Fibroblast of skin of right biceps (primary cell): ENCODE measurements at regions not wholly inside any gene's neighbourhood (a gene's known extent, or its start where the extent isn't known, plus 50 kb on each side); places are given as distances from the start of the nearest gene placed in this dataset.
"Not testable (repeated sequence)": the region's sequence is repeated elsewhere in the genome, so short reads cannot be mapped to it uniquely, and the experiment has no call there.

ENCODE experiments used
- DNase-seq: peaks from one replicate; pipeline ENCODE4 v3.0.0-alpha.2; 2013

DNA sequence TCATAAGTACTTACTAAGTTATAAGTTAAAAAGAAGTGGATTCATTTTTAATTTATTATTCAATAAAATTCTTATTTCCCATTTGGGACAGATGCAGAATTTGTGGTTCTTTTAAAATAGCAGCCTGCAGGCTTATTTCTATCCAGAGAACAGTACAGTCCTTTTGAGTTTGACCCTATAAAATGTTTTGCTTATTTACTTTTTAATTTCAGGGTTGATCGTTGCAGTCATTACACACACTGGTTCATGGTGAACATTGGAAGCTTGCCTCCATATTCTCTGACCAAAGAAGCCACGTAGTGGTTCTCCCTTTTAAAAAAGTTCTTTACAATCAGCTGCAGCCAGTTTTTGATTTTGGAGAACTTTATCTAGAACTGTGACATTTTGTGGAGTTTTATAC lies 122.9 kb upstream of the PDE7B start:
- no peak for DNase-seq

DNA sequence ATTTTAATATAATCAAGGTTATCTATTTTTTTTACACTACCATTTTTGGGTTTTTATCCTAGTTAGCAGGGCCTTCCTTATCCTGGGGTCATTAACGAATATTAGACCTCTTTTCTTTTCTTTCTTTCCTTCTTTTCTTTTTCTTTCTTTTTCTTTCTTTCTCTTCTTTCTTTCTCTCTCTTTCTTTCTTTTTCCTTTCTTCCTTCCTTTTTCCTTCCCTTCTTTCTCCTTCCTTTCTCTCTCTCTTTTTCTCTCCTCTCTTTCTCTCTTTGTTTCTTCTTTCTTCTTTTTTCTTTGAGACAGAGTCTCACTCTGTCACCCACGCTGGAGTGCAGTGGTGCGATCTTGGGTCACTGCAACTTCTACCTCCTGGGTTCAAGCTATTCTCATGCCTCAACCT lies 120.4 kb upstream of the PDE7B start:
- DNase-seq, result no peak

DNA sequence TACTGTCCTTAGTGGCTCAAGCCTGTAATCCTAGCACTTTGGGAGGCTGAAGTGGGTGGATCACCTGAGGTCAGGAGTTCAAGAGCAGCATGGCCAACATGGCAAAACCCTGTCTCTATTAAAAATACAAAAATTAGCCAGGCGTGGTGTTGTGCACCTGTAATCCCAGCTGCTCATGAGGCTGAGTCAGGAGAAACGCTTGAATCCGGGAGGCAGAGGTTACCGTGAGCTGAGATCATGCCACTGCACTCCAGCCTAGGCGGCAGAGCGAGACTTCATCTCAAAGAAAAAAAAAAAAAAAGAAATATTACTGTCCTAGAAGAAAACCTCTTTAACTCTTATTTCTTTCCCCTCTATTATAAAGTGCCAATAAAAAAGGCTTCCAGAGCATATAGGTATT lies 115.2 kb upstream of the PDE7B start:
- not testable (repeated sequence) for DNase-seq

DNA sequence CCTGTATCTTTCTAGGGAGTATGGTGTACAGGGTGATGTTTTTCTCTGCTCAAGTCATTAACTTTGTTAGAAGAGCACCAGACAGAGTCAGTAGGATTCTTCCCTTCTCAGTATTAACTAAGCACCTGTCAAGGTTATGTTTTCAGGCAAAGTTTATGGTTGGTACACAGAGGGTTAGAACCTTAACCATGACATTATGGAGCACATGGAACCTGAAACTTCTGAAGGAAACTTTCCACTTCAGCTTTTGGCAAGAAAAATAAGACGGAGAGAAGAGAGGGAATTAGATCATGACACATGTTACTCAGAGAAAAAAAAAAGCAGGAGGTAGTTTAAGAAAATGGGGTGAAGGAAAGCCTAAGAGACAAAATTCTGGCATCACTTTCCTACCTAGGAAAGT lies 112.9 kb upstream of the PDE7B start:
- no peak for DNase-seq

DNA sequence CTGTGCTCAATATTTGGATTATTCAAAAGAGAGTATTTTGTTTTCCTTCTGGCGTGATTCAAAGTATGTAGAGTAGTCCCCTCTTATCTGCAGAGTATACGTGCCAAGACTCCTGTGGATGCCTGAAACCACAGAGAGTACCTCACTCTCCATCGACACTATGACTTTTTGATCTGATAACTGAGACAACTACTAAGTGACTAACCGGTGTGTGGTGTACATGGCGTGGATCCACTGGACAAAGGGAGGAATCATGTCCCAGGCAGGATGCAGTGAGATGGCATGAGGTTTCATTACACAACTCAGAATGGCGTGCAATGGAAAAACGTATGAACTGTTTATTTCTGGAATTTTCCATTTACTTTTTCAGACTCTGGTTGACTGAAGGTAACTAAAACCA lies 112.2 kb upstream of the PDE7B start:
- peak; percentile 77 for DNase-seq

DNA sequence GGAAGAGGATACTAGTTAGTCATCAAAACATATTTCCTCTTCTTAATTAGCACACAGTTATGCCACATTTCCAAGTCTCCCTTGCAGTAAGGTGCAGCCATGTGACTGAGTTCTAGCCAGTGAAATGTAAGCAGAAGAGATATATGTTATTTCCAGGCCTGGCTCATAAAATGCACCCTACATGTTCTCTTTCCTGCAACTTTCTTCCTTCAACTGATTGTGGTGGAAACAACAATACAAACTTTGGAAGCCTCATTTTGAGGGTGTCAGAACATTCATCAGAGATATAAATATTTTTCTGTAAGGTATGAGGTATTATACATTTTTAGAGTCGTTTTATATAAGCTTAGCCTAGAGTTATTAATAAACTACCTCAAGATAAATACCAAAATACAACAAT lies 110.9 kb upstream of the PDE7B start:
- no peak for DNase-seq

DNA sequence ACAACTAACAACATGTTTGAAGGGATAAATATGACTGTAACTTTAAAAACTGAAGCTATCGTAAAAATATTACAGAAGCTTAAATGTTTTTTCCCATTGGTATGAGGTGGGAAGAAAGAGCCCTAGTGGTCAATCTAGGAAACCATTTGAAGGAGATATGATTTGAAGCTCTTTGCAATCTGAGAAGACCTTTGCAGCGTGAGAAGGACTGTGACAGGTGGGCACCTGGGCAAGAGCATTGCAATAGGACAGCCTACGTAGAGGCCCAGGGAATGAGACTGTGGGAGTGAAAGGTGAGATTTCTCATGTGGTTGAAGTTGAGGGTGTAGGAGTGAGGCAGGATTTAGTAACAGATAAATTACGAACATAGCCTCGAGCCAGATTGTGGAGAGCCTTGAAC lies 108.0 kb upstream of the PDE7B start:
- DNase-seq, result no peak

DNA sequence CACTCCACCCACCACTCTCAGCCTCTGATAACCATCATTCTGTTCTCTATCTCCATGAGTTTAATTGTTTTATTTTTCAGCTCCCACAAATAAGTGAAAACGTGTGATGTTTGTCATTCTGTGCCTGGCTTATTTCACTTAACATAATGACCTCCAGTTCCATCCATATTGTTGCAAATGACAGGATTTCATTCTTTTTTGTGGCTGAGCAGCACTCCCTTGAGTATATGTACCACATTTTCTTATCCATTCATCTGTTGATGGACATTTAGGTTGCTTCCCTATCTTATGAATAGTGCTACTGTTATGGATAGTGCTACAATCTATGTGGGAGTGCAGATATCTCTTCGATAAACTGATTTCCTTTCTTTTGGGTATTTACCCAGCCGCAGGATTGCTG lies 103.3 kb upstream of the PDE7B start:
- DNase-seq, result no peak

DNA sequence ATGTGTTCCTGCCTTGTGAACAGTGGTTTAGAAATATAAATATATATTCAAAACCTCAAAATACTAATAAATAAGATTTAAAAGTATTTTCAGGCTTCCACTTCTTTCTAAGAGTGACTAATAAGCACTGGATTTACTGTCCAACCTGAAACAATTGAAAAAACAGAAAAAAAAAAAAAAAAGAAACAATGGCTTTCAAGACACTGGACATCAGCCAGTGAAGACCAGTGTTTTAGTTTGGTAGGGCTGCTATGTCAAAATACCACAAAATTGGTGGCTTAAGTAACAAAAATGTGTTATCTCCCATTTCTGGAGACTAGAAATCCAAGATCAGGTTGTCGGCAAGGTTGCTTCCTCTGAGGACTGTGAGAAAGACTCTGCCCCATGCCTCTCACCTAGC lies 101.4 kb upstream of the PDE7B start:
- DNase-seq, result peak; percentile 4

DNA sequence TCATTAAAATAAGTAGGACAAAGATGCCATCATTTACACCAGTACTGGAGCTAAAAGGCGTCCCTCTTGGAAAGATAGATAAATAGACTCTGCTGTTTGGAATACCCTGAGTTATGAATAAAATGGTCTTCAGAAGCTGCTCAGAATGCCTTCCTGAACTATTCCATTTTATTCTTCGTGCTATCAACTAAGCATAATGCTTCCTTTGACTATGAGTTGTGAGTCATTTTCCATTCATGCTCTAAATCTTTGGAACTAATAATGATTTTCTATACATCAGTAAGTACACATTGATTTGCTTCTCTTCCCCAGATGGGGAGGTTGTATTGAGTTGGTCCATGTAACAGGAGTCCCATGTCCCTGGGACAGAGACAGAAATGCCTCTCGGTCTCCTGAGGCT lies 98.3 kb upstream of the PDE7B start:
- no peak for DNase-seq

DNA sequence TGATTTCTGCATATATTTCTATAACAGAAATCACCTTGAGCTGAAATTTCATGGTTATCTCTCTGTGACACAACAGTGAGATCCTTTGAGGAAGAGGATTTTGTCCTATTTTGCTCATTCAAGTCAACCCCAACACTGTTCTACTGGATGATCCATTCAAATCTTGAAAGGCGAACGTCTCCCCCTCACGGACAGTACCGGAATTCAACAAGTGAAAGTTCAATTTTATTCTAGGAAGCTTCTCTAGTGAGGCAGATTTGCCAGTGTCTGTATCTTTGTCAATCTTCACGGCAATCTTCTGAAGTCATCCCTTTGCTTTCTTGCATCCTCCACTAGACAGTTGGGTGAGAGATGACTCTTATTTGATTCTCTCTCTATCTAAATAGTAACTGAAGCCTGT lies 91.7 kb upstream of the PDE7B start:
- DNase-seq, result peak; percentile 25

DNA sequence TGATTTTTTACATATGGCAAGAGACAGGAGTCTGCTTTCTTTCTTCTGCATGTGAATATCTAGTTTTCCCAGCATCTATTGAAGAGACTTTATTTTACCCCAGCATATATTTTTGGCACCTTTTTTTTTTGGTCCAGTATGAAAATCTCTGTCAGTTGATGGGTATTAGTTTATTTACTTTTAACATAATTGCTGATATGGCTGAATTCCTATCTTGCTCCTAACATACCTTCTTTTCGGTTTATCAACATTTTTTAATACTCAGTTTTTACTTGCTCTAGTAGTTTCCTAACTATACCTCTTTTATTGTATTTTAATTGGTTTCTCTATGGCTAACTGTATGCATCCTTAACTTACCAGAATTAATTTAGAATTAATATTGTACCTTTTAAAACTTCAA lies 77.5 kb upstream of the PDE7B start:
- no peak for DNase-seq

DNA sequence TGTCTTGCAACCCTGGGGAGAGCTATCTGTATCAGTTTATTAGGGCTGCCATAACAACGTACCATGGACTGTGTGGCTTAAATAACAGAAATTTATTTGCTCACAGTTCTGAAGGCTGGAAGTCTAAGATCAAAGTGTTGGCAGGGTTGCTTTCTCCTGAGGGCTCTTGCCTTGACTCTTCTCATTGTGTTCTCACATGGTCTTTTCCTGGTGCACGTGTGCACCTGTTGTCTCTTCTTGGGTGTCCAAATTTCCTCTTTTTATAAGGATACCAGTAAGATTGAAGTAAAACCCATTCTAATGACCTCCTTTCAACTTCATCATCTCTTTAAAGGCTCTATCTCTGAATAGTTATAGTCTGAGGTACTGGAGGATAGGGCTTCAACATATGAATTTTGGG lies 72.3 kb upstream of the PDE7B start:
- no peak for DNase-seq

DNA sequence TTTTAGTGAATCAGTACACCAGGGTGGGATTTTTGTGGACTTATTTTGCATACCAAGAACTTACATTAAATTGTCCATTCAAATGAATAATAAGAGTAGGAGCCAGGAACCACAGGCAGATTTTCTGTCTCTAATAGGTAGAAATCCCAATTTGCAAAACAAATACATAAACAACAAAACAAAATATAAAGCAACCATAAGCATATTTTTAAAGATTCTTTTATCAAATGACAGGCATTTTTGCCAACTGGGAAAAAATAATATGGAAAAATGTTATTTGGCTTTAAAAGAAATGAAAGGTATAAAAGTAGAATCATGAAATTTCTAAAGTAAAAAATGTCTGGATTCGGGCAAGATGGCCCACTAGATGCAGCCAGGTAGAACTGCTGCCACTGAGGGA lies 71.2 kb upstream of the PDE7B start:
- no peak for DNase-seq

DNA sequence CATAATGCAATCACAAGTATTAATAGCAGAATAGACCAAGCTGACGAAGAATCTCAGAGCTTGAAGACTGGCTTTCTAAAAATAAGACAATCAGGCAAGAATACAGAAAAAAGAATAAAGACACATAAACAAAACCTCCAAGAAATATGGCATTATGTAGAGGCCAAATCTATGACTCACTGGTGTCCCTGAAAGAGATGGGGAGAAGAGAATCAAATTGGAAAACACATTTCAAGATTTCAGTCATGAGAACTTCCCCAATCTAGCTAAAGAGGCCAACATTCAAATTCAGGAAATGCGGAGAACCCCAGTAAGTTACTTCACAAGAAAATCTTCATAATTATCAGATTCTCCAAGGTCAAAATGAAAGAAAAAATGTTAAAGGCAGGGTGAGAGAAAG lies 69.0 kb upstream of the PDE7B start:
- DNase-seq, result peak; percentile 7

DNA sequence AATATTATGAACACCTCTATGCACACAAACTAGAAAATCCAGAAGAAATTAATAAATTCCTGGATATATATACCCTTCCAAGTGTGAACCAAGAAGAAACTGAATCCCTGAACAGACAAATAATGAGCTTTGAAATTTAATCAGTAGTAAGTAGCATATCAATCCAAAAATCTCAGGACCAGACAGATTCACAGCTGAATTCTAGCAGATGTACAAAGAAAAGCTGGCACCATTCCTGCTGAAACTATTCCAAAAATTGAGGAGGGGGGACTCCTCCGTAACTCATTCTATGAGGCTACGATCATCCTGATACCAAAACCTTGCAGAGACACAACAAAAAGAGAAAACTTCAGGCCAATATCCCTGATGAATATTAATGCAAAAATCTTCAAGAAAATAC lies 67.0 kb upstream of the PDE7B start:
- DNase-seq, result no peak

DNA sequence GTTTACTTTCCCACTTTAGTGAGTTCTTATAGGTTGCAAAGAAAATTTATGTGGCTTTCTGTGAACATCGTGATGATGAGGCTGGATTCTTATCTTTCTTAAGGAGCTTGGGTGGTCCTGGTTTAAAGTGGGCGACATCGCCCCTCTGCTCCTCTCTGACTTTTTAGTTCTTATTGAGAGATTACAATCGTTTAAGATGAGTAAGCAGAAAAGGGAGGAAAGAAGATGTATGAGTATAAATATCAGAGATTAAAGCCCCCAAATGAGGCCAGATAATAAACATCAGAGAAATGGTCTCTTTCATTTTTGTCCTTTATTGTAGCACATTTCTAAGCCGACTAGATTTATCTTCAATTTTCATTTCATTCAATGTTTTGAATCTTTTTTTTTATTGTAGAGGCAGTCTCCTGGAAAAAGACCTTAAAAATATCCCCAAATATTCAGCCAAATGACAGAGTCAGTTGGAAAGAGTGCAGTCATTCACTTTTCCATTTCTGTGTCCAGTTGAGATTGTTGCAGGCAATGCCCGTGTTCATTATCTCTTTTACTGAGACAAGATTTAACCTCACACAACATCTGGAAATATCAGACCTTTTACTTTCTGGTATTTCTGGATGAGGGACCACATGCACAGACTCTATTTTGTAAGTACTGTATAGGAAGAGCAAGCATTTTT lies 62.0 kb upstream of the PDE7B start:
- DNase-seq, result no peak

DNA sequence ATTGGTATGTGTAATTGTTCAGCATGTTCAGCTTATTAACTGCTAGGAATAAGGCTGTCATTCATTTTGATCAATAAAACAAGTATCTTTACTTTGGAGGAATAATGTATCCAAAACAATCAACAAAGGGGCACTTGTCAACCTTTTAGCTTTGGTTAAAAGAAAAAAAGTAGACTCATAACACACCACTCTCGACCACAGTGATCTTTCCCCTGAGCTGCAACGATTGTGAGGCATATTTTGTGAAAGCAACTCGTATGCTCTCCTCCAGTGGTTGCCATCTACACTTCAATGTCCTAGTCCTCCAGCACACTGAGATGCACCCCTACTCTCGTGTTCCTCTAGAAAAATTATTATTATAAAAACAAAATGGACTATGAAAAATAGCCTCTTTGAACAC lies 60.1 kb upstream of the PDE7B start:
- no peak for DNase-seq

DNA sequence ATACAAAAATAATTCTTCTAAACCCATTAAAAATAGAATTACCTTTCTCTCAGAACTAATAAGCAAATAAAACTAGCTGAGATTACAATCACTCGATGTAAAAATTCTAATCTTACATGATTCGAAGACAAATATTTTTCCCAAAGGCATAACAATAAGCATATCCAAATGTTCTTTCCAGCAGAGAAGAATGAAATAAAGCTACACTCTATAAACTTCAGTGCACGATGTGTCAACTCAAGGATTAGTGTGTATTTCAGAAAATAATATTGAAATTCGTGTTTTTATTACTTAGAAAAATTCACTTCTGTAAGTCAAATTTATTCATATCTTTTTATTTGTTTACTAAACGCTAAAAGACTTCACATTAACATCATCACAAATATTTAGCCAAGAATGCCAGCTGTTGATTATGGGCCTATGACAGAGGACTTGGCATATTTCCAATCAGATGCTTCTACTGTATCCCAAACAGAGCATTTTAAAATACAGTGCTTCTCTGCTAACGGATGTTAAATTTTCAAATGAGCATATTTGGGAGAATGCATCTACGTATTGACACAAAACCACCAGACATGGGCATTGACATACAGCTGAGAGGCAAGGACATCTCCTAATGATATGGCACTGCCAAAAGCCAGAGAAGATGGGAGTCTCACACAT lies 54.7 kb upstream of the PDE7B start:
- DNase-seq, result no peak

DNA sequence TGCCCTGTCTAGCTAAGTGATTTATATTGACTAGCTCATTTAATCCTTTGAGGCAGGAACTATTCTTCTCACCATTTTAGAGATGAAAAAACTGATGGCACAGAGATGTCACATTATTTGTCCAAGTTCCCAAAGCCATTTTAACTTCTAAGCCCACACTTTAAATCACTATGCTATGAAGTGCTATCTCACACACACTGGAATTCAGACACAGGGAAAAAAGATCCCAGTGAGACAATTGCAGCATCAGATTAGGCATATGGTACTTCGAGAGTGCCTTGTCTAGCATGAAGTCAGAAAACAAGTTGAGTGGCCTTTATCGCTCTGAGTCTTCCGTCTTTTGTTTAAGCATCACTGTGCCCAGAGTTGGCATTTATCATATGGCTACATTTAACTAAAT lies 54.1 kb upstream of the PDE7B start:
- no peak for DNase-seq

DNA sequence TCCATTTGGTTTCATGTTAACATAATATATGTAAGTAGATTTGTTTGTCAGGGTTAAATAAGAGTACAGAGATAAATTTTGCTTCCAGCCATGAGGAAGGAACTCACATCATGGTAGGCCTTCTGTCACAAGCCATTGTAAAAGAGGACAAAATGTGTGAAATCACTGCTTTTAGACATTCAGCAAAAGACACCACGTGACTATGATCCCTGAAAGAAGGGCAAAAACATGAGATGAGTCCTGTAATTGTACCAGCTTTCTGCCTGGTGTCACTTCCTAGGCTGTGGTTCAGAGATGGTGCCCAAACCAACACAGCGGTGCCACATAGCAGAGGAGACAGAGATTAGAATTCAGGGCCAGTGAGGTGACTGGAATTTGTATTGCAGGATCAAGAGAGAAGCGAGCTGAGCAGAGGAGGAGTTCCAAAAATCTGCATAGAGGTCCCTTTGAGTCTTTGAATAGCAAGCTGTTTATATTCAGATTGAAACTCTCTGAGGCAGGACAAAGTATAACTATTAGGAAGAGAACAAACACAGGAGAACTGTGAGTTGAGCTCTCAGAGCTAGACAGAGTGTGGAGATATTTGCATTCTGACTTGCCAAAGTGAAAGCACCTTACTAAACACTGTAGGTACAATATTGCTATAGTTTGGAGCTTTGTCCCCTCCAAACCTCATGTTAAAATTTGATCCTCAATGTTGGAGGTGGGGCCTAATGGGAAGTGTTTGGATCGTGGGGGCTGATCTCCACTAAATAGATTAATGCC lies 52.6 kb upstream of the PDE7B start:
- DNase-seq, result no peak
